HG02852 (cell line): ENCODE measurements at regions not wholly inside any gene's neighbourhood (a gene's known extent, or its start where the extent isn't known, plus 50 kb on each side); places are given as distances from the start of the nearest gene placed in this dataset.

Source experiments
- ATAC-seq: cut with Tn5 transposase; IDR thresholded peaks from one replicate; pipeline ENCODE4 v1.9.1; 2021; ENCODE audit warnings: mild to moderate bottlenecking, moderate library complexity; ENCODE audit not compliant: unreplicated experiment

GRCh38 chr2:128818704-128819491, 500.2 kb upstream of the HS6ST1 start:
- no peak for ATAC-seq

GRCh38 chr2:128820452-128820851, 501.8 kb upstream of the HS6ST1 start:
- ATAC-seq: no peak

GRCh38 chr2:128821010-128821409, 502.3 kb upstream of the HS6ST1 start:
- ATAC-seq: no peak

- no peak for ATAC-seq
These were observed 514.4 kb upstream of the HS6ST1 start for GRCh38 chr2:128832946-128833663.

GRCh38 chr2:128833664-128834027, 515.0 kb upstream of the HS6ST1 start:
- no peak for ATAC-seq

- no peak for ATAC-seq
These were observed 515.7 kb upstream of the HS6ST1 start for GRCh38 chr2:128834207-128834879.

GRCh38 chr2:128834880-128835252, 516.2 kb upstream of the HS6ST1 start:
- ATAC-seq: no peak

- ATAC-seq: no peak
These were observed 516.7 kb upstream of the HS6ST1 start for GRCh38 chr2:128835342-128835855.

GRCh38 chr2:128835974-128836373, 517.3 kb upstream of the HS6ST1 start:
- ATAC-seq: no peak

- ATAC-seq: no peak
These were observed 518.0 kb upstream of the HS6ST1 start for GRCh38 chr2:128836559-128837100.

- no peak for ATAC-seq
These were observed 519.6 kb upstream of the HS6ST1 start for GRCh38 chr2:128838244-128838643.

- ATAC-seq: no peak
These were observed 523.1 kb upstream of the HS6ST1 start for GRCh38 chr2:128841803-128842202.

GRCh38 chr2:128867311-128867710, 548.6 kb upstream of the HS6ST1 start:
- no peak for ATAC-seq

- ATAC-seq: no peak
These were observed 549.4 kb upstream of the HS6ST1 start for GRCh38 chr2:128867936-128868636.

GRCh38 chr2:128868686-128869551, 550.3 kb upstream of the HS6ST1 start:
- ATAC-seq: no peak

- ATAC-seq: no peak
These were observed 555.9 kb upstream of the HS6ST1 start for GRCh38 chr2:128874608-128875007.

- no peak for ATAC-seq
These were observed 558.6 kb upstream of the HS6ST1 start for GRCh38 chr2:128876986-128877983.

GRCh38 chr2:128879161-128879560, 560.5 kb upstream of the HS6ST1 start:
- ATAC-seq: no peak

GRCh38 chr2:128894896-128895295, 576.2 kb upstream of the HS6ST1 start:
- ATAC-seq: no peak
